ENCODE measurements at regions not wholly inside any gene's neighbourhood (a gene's known extent, or its start where the extent isn't known, plus 50 kb on each side); places are given as distances from the start of the nearest gene placed in this dataset.

DNA sequence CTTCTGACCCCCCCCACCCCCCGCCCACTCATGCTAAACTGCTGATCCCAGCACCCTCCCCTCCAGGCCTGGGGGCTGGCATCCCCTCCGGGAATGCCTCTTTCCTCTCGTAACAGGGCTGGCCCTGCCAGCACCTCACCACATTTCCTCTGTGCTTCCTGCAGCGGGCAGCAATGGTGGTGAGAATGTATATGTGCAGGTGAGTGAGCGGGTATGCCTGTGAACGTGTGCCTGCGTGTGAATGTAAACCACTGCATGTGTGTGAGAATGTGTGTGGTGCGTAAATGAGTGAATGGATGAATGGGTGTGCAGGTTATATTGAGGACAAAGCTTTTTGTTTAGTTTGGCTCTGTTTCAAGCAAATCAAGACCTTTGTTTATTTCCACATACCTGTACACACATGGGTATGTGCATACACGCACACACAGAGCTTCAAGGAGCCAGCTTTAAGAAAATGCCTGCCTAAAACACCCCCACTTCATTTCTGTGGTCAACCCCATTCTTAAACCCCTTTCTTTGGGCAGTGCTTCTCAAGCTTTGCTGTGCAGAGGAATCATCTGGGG is 95.7 kb upstream of the SHB start:
- no peak for TF ChIP-seq FOXP2 (optimal IDR thresholded peaks at IDR 0.05; ENCODE audit: control extremely low read depth, extremely low read length, insufficient read depth)
- TF ChIP-seq POLR2AphosphoS5 (IDR thresholded peaks at IDR 0.05; ENCODE audit: borderline replicate concordance, low read depth, low read length): no peak
- TF ChIP-seq EZH2 (IDR thresholded peaks at IDR 0.05): no peak
- Histone ChIP-seq H3K27ac (no peak overlapping the region), H3K9me3 (ENCODE audit: low read depth, low read length) (no peaks in the 10 kb centered on the region), H3K4me3 (no peak overlapping the region), H3K36me3 (ENCODE audit: insufficient read depth, low read length) (no peaks in the 10 kb centered on the region), H3K9ac (ENCODE audit: insufficient read length) (no peak overlapping the region)
- DNase-seq (ENCODE audit: low read depth, low spot score): no peak

DNA sequence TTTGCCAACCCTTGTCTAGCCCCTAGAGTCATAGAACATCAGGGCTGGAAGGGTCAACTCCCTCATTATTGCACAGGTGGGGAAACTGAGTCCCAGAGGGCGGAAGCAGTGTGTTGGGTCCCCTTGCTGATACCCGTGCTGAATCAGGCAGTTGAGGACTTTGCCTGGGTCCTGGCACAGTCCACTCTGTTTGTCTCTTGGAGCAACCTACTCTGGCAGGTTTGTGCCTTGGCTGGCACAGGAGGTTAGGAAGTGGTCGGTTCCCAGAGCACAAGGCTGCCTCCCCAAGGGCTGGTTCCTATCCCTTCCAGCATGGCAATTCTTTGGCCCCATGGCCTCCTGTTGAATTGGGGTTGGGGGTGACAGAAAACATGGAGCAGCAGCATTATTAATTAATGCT is 94.5 kb upstream of the SHB start:
- no peak overlapping the region for H3K9ac ChIP-seq (ENCODE audit: insufficient read length)

DNA sequence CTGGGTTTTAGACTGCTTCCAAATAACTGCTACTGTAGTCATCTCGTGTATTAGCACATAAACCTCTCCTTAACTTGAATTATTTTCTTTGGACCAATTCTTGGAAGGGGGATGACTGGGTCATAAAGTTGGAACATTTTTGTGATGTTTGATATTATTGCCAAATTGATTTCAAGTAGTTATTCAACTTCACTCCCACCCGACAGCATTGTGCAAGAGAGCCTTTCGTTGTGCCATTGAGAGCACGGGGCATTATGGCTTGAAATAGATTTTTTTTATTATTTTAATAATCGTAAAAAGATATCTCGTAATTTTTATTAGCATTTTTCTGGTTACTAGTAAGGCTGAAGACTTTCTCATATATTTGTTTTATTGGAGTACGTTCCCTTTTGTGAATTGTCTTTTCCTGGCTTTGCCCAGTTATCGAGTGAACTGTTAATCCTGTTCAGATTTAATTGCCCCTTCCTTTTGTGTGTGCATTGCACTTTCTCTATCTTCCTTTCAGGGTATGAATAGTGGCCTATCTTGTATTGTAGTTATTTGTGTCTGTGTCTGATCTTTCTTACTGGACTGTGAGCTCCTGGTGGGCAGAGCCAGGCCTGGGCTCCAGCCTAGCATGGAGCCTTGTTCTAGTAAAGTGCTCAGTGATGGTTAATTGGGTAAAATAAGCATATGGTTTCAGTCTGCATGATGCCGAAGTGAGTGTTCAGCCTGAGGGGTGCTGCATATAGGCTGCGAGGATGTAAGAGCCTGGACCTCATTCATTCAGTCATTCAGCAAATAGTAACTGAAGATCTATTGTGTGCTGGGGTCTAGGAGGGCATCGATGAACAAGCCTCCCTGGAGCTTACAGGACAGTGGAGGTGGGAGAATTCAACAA is 93.5 kb upstream of the SHB start:
- no peaks in the 10 kb centered on the region for H3K36me3 ChIP-seq (ENCODE audit: insufficient read depth, low read length)
- no peak overlapping the region for H3K4me3 ChIP-seq
- no peak for DNase-seq (ENCODE audit: low read depth, low spot score)
- TF ChIP-seq POLR2AphosphoS5 (IDR thresholded peaks at IDR 0.05; ENCODE audit: borderline replicate concordance, low read depth, low read length): no peak
- H3K9ac ChIP-seq (ENCODE audit: insufficient read length): no peak overlapping the region
- H3K9me3 ChIP-seq (ENCODE audit: low read depth, low read length): no peaks in the 10 kb centered on the region
- no peak overlapping the region for H3K27ac ChIP-seq

More for the DNA sequence above, 94.5 kb upstream of the SHB start:
- DNase-seq (ENCODE audit: low read depth, low spot score): no peak
- no peak overlapping the region for H3K4me3 ChIP-seq
- no peaks in the 10 kb centered on the region for H3K36me3 ChIP-seq (ENCODE audit: insufficient read depth, low read length)
- TF ChIP-seq POLR2AphosphoS5 (IDR thresholded peaks at IDR 0.05; ENCODE audit: borderline replicate concordance, low read depth, low read length): no peak
- TF ChIP-seq EZH2 (IDR thresholded peaks at IDR 0.05): no peak
- no peak for TF ChIP-seq FOXP2 (optimal IDR thresholded peaks at IDR 0.05; ENCODE audit: control extremely low read depth, extremely low read length, insufficient read depth)
- H3K9me3 ChIP-seq (ENCODE audit: low read depth, low read length): no peaks in the 10 kb centered on the region
- no peak overlapping the region for H3K27ac ChIP-seq

DNA sequence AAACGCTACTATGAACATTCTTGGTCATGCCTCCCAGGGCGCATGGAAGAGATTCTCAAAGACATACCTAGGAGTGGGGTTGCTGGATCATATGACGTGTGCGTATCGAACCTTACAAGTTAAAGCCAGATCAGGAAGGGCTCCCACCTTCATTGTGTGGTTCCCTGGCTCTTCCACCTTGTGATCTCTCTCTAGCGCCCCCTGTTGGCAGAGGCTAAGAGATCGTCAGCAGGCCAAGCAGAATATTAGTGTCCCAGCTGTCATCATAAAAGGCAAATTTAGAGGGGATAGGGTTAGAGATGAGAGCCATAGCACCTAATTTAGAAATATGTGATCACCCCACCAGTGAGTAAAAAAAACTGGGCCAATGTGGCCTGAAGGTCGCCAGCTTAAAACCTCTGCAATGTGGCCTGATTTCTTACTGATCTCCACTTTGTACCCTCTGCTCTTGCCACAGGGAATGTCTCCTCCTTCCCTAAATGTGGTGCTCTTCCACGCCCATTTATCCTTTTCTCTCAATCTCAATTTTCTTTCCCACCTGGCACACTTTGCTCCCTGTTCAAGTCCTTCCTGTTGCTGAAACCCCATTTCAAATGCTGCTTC is 91.7 kb upstream of the SHB start:
- no peak for DNase-seq (ENCODE audit: low read depth, low spot score)
- Histone ChIP-seq H3K4me3 (no peak overlapping the region), H3K9me3 (ENCODE audit: low read depth, low read length) (no peaks in the 10 kb centered on the region), H3K36me3 (ENCODE audit: insufficient read depth, low read length) (no peaks in the 10 kb centered on the region), H3K9ac (ENCODE audit: insufficient read length) (no peak overlapping the region), H3K27ac (no peak overlapping the region)
- no peak for TF ChIP-seq EZH2 (IDR thresholded peaks at IDR 0.05)
- TF ChIP-seq FOXP2 (optimal IDR thresholded peaks at IDR 0.05; ENCODE audit: control extremely low read depth, extremely low read length, insufficient read depth): no peak
- no peak for TF ChIP-seq POLR2AphosphoS5 (IDR thresholded peaks at IDR 0.05; ENCODE audit: borderline replicate concordance, low read depth, low read length)

DNA sequence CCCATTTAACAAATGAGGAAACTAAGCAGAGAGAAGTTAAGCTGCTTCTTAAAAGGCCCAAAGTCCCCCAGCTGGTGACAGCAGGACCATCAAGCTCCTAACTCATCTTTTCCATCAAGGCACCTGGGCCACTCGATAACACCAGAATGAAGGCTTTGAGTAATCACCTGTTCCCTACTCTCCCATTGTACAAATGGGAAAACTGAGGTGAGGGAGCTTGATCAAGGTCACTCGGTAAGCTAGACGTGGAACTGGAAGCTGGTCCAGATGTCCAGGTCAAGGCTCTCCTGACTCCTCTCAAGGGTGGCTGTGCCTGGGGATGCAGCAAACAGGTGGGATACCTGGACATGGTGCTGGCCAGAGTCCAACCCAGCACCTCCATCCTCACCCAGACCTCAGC is 90.6 kb upstream of the SHB start:
- Histone ChIP-seq H3K4me3 (no peak overlapping the region), H3K27ac (no peak overlapping the region), H3K9ac (ENCODE audit: insufficient read length) (no peak overlapping the region), H3K36me3 (ENCODE audit: insufficient read depth, low read length) (no peaks in the 10 kb centered on the region), H3K9me3 (ENCODE audit: low read depth, low read length) (no peaks in the 10 kb centered on the region)
- TF ChIP-seq POLR2AphosphoS5 (IDR thresholded peaks at IDR 0.05; ENCODE audit: borderline replicate concordance, low read depth, low read length) (no peak), FOXP2 (optimal IDR thresholded peaks at IDR 0.05; ENCODE audit: control extremely low read depth, extremely low read length, insufficient read depth) (no peak), EZH2 (IDR thresholded peaks at IDR 0.05) (no peak)
- DNase-seq (ENCODE audit: low read depth, low spot score): no peak

DNA sequence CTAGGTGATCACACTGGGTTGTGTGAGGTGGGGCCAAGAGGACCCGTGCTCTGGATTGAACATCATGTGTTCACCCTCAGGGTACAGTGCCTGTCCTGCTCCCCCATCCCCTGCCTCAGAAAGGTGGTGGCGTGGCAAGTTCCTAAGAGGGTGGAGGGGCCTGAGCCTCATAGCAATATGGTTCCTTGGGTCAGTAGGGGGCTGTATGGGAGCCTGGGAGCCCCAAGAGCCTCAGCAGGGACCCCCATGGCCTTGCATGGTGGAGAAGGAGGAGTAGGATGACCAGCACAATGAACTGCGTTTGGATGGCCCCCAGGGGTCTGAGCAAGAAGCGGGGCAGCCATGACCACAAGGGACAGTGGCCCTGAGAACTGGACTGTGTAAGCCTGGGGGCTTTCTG is 89.6 kb upstream of the SHB start:
- H3K9me3 ChIP-seq (ENCODE audit: low read depth, low read length): no peaks in the 10 kb centered on the region
- no peaks in the 10 kb centered on the region for H3K36me3 ChIP-seq (ENCODE audit: insufficient read depth, low read length)
- DNase-seq (ENCODE audit: low read depth, low spot score): no peak
- H3K27ac ChIP-seq: no peak overlapping the region
- TF ChIP-seq POLR2AphosphoS5 (IDR thresholded peaks at IDR 0.05; ENCODE audit: borderline replicate concordance, low read depth, low read length): no peak
- TF ChIP-seq FOXP2 (optimal IDR thresholded peaks at IDR 0.05; ENCODE audit: control extremely low read depth, extremely low read length, insufficient read depth): no peak
- no peak for TF ChIP-seq EZH2 (IDR thresholded peaks at IDR 0.05)
- H3K9ac ChIP-seq (ENCODE audit: insufficient read length): no peak overlapping the region
- no peak overlapping the region for H3K4me3 ChIP-seq

DNA sequence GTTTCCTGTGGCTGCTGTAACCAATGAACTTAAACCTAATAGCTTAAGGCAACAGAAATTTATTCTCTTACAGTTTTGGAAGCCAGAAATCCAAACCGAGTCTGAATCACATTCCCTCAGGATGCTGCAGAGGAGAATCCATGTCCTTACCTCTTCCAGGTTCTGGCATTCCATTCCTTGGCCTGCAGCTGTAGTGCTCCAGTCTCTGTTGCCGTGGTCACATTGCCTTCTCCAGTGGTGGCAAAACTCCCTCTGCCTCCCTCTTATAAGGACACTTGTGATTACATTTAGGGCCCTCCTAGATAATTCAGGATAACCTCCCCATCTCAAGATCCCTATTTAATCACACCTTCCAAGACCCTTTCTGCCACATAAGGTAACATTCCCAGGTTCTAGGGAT is 88.7 kb upstream of the SHB start:
- no peaks in the 10 kb centered on the region for H3K36me3 ChIP-seq (ENCODE audit: insufficient read depth, low read length)
- TF ChIP-seq EZH2 (IDR thresholded peaks at IDR 0.05) (no peak), POLR2AphosphoS5 (IDR thresholded peaks at IDR 0.05; ENCODE audit: borderline replicate concordance, low read depth, low read length) (no peak), FOXP2 (optimal IDR thresholded peaks at IDR 0.05; ENCODE audit: control extremely low read depth, extremely low read length, insufficient read depth) (no peak)
- no peak for DNase-seq (ENCODE audit: low read depth, low spot score)
- no peak overlapping the region for H3K27ac ChIP-seq
- H3K4me3 ChIP-seq: no peak overlapping the region
- H3K9ac ChIP-seq (ENCODE audit: insufficient read length): no peak overlapping the region
- H3K9me3 ChIP-seq (ENCODE audit: low read depth, low read length): no peaks in the 10 kb centered on the region

DNA sequence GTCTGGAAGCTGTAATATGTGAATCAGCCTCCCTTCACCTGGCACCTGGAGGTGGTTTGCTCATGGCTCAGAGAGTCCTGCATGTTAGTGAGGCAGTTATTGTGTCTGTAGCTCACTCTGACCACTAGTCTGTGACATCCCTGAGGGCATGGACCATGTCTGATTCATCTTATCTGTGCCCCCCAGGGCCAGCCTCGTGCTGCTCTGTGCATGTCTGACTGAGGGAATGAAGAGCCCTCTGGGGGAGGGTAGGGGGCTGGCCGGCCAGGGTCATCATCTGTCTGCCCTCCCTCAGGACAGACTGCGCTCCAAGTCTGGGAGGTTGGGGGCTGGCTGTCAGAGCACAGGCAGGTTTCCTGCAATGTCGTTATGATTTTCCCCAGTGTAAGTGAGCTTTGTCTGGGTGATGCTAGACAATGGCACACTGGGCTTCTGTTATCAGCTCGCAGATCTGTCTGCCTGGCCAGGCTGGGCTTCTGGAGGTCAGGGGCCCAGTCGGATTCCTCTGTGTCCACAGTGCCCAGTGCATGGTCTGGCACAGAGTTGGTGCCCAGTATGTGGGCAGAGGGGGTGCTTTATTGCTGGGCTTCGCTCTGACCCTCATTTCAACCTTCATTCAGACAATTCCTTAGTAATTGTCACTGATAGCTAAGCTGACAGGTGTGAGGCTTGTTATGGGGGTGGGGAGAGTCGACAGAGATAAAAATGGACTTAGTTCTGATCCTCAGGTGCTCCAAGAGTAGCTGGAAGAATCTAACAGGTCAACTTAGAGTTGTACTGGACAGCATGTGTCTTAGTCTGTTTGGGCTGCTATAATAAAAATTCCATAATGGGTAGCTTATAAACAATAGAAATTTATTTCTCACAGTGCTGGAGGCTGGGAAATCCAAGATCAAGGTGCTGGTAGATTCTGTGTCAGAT is 85.7 kb upstream of the SHB start:
- DNase-seq (ENCODE audit: low read depth, low spot score): no peak
- TF ChIP-seq POLR2AphosphoS5 (IDR thresholded peaks at IDR 0.05; ENCODE audit: borderline replicate concordance, low read depth, low read length) (no peak), FOXP2 (optimal IDR thresholded peaks at IDR 0.05; ENCODE audit: control extremely low read depth, extremely low read length, insufficient read depth) (no peak), EZH2 (IDR thresholded peaks at IDR 0.05) (no peak)
- H3K9ac ChIP-seq (ENCODE audit: insufficient read length): no peak overlapping the region
- no peak overlapping the region for H3K4me3 ChIP-seq
- no peak overlapping the region for H3K27ac ChIP-seq
- no peaks in the 10 kb centered on the region for H3K36me3 ChIP-seq (ENCODE audit: insufficient read depth, low read length)
- no peaks in the 10 kb centered on the region for H3K9me3 ChIP-seq (ENCODE audit: low read depth, low read length)

All from SK-N-MC (cell line).